22Rv1 (cell line): ENCODE measurements at regions not wholly inside any gene's neighbourhood (a gene's known extent, or its start where the extent isn't known, plus 50 kb on each side); places are given as distances from the start of the nearest gene placed in this dataset.

Experiments used
- ZFX ChIP-seq: fragments of 450-650 bp; IDR thresholded peaks from 2 replicates; pipeline ENCODE4 v1.6.1; 2017; ENCODE audit warnings: antibody characterized with exemption, borderline replicate concordance
- TF ChIP-seq, protein P1 (sequence below): fragments of 450-650 bp; IDR thresholded peaks from 2 replicates; pipeline ENCODE4 v1.5.1; 2017; ENCODE audit warnings: mild to moderate bottlenecking

DNA sequence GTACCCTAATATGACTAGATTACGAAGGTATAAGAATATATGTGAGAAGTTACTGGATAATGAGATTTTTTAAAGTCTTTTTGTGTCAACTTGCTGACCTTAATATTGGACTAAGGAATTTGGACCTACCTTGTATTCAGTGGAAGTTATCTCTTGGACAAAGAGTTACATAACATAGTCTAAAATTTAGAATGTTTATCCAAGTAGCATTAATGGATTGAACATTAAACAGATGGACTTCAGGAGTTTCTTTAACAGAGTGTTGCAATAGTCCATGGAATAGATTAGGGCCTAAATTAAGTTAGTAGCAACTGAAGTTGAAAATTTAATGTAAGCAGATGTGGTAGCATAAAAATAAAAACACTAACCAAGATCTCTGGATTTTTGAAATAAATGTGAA, 266.4 kb downstream of the PYDC2 start:
- TF ChIP-seq, protein P1, sequence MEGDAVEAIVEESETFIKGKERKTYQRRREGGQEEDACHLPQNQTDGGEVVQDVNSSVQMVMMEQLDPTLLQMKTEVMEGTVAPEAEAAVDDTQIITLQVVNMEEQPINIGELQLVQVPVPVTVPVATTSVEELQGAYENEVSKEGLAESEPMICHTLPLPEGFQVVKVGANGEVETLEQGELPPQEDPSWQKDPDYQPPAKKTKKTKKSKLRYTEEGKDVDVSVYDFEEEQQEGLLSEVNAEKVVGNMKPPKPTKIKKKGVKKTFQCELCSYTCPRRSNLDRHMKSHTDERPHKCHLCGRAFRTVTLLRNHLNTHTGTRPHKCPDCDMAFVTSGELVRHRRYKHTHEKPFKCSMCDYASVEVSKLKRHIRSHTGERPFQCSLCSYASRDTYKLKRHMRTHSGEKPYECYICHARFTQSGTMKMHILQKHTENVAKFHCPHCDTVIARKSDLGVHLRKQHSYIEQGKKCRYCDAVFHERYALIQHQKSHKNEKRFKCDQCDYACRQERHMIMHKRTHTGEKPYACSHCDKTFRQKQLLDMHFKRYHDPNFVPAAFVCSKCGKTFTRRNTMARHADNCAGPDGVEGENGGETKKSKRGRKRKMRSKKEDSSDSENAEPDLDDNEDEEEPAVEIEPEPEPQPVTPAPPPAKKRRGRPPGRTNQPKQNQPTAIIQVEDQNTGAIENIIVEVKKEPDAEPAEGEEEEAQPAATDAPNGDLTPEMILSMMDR, result no peak
- no peak for TF ChIP-seq ZFX
